A549 (cell line): ENCODE measurements at regions not wholly inside any gene's neighbourhood (a gene's known extent, or its start where the extent isn't known, plus 50 kb on each side); places are given as distances from the start of the nearest gene placed in this dataset.

Source experiments
- ATAC-seq, 2 experiments: fragments of 200-7000 bp in 1 of 2; fragments of >200 bp in 1 of 2; cut with Nextera tagmentation in 1 of 2; cut with Tn5 transposase in 1 of 2; 3 replicates each; pipeline versions ENCODE4 v1.8.0 to v1.9.1; 2018 to 2020; ENCODE audit warnings: mild to moderate bottlenecking in 1 of 2, moderate library complexity in 1 of 2
- CTCF ChIA-PET: fragments of 300-600 bp; sonication (Branson Sonifier 250); formaldehyde crosslinking; extraction: SDS; loops from one replicate; lab custom pipeline; 2021; ENCODE audit warnings: antibody characterized with exemption, inconsistent platforms; lab: Yijun Ruan, JAX
- POLR2A ChIA-PET: fragments of 350-600 bp; formaldehyde crosslinking; extraction: SDS; loops from one replicate; lab custom pipeline; 2021; ENCODE audit warnings: antibody characterized with exemption, inconsistent platforms; lab: Yijun Ruan, JAX
- DNase-seq, 2 experiments: peaks; one replicate each; pipeline versions ENCODE4 v3.0.0 to v3.0.0-alpha.2; 2011 to 2016; ENCODE audit warnings: low read depth in 1 of 2, low spot score in 1 of 2
- FAIRE-seq: peaks from 2 replicates; lab custom pipeline; 2011; peaks lifted over from hg19 to GRCh38; lab: Jason Lieb, UNC
- H3K27ac ChIP-seq, 2 experiments: fragments of >200 bp; sonication (Bioruptor Twin); formaldehyde crosslinking; 3 replicates each; pipeline ENCODE4 v1.5.1; 2016 to 2017
- H3K4me1 ChIP-seq: fragments of >200 bp; sonication (Bioruptor Twin); formaldehyde crosslinking; 3 replicates; pipeline ENCODE4 v1.6.1; 2016
- H3K4me2 ChIP-seq: fragments of >200 bp; sonication (Bioruptor Twin); formaldehyde crosslinking; 3 replicates; pipeline ENCODE4 v1.6.1; 2016
- H3K4me3 ChIP-seq: fragments of >200 bp; sonication (Bioruptor Twin); formaldehyde crosslinking; 3 replicates; pipeline ENCODE4 v1.5.1; 2016
- H3K9me3 ChIP-seq: fragments of >200 bp; sonication (Bioruptor Twin); formaldehyde crosslinking; 3 replicates; pipeline ENCODE4 v1.6.1; 2016
- CBX2 ChIP-seq: fragments of 200-600 bp; sonication (generic); IDR thresholded peaks from 2 replicates; pipeline ENCODE4 v1.6.1; 2016; ENCODE audit warnings: low read depth, mild to moderate bottlenecking, borderline replicate concordance
- CEBPB ChIP-seq, 2 experiments: fragments of >200 bp in 1 of 2; sonication (Bioruptor Twin) in 1 of 2; formaldehyde crosslinking in 1 of 2; IDR thresholded peaks; 2 replicates each; pipeline ENCODE4 v1.6.1; 2012 to 2016
- CHD2 ChIP-seq: fragments of 150-350 bp; IDR thresholded peaks from 2 replicates; pipeline ENCODE4 v1.6.1; 2014; ENCODE audit warnings: low read length; ENCODE audit not compliant: partially characterized antibody
- EHMT2 ChIP-seq: fragments of 200-600 bp; sonication (generic); IDR thresholded peaks from 2 replicates; pipeline ENCODE4 v1.6.1; 2016; ENCODE audit warnings: antibody characterized with exemption, low read depth, mild to moderate bottlenecking, moderate library complexity
- EP300 ChIP-seq, 2 experiments: fragments of >200 bp; sonication (Bioruptor Twin); formaldehyde crosslinking; IDR thresholded peaks; 2 replicates in 1 of 2; 3 replicates in 1 of 2; pipeline ENCODE4 v1.6.1; 2016 to 2017
- FOXS1 ChIP-seq: fragments of 250-450 bp; sonication (Bioruptor Pico); IDR thresholded peaks from 2 replicates; pipeline ENCODE4 v1.5.0; 2020; ENCODE audit warnings: mild to moderate bottlenecking, moderate library complexity
- HDAC2 ChIP-seq: fragments of 200-600 bp; sonication (generic); IDR thresholded peaks from 2 replicates; pipeline ENCODE4 v1.6.1; 2016
- HEYL ChIP-seq: fragments of 250-450 bp; sonication (Bioruptor Pico); IDR thresholded peaks from 2 replicates; pipeline ENCODE4 v1.8.0; 2021; ENCODE audit warnings: mild to moderate bottlenecking, moderate library complexity
- HOXB13 ChIP-seq: fragments of 250-450 bp; sonication (Bioruptor Pico); IDR thresholded peaks from 2 replicates; pipeline ENCODE4 v1.5.0; 2020; ENCODE audit warnings: low read depth, mild to moderate bottlenecking, moderate library complexity
- MAZ ChIP-seq: fragments of 150-350 bp; IDR thresholded peaks from 2 replicates; pipeline ENCODE4 v1.6.1; 2014; ENCODE audit warnings: antibody characterized with exemption, low read depth, low read length, borderline replicate concordance
- NR3C1 ChIP-seq: fragments of >200 bp; sonication (Bioruptor Twin); formaldehyde crosslinking; IDR thresholded peaks from 3 replicates; pipeline ENCODE4 v1.6.1; 2017
- POLR2A ChIP-seq: IDR thresholded peaks from 2 replicates; pipeline ENCODE4 v1.6.1; 2012; ENCODE audit warnings: mild to moderate bottlenecking, low read length
- RCOR1 ChIP-seq: fragments of 150-350 bp; IDR thresholded peaks from 2 replicates; pipeline ENCODE4 v1.6.1; 2014; ENCODE audit warnings: antibody characterized with exemption, low read length, low read depth
- TFCP2L1 ChIP-seq: fragments of 250-450 bp; sonication (Bioruptor Pico); IDR thresholded peaks from 2 replicates; pipeline ENCODE4 v1.5.0; 2021; ENCODE audit warnings: mild to moderate bottlenecking
- ZFP36 ChIP-seq: fragments of 450-650 bp; IDR thresholded peaks from 2 replicates; pipeline ENCODE4 v1.6.1; 2014; ENCODE audit warnings: borderline replicate concordance; ENCODE audit not compliant: partially characterized antibody
- ZNF302 ChIP-seq: fragments of 250-450 bp; sonication (Bioruptor Pico); IDR thresholded peaks from 2 replicates; pipeline ENCODE4 v1.9.0; 2021; ENCODE audit warnings: inconsistent platforms, mild to moderate bottlenecking, moderate library complexity
- WGBS: methylation state at CpG from one replicate; pipeline ENCODE4 v1.1.6; 2017; ENCODE audit errors: missing lambda C conversion rate; 5-methylcytosine and 5-hydroxymethylcytosine counted together
- TF ChIP-seq, protein P1 (sequence below): IDR thresholded peaks from 2 replicates; pipeline ENCODE4 v1.6.1; 2012
- TF ChIP-seq, protein P2 (sequence below): fragments of 250-450 bp; sonication (Bioruptor Pico); IDR thresholded peaks from 2 replicates; pipeline ENCODE4 v1.5.0; 2020; ENCODE audit warnings: low read depth, mild to moderate bottlenecking, moderate library complexity
- TF ChIP-seq, protein P3 (sequence below): fragments of >200 bp; sonication (Bioruptor Twin); formaldehyde crosslinking; IDR thresholded peaks from 3 replicates; pipeline ENCODE4 v1.6.1; 2016
- TF ChIP-seq, protein P4 (sequence below): IDR thresholded peaks from 2 replicates; pipeline ENCODE4 v1.6.1; 2012
- TF ChIP-seq, protein P5 (sequence below): fragments of 200-600 bp; sonication (generic); IDR thresholded peaks from 2 replicates; pipeline ENCODE4 v1.6.1; 2016; ENCODE audit warnings: antibody characterized with exemption, mild to moderate bottlenecking, moderate library complexity
- TF ChIP-seq, protein P6 (sequence below): fragments of >200 bp; sonication (Bioruptor Twin); formaldehyde crosslinking; IDR thresholded peaks from 3 replicates; pipeline ENCODE4 v1.5.1; 2016
- TF ChIP-seq, protein P7 (sequence below): fragments of 150-350 bp; IDR thresholded peaks from 2 replicates; pipeline ENCODE4 v1.6.1; 2014; ENCODE audit warnings: low read depth, mild to moderate bottlenecking, low read length
- TF ChIP-seq, protein P8 (sequence below): fragments of 250-450 bp; sonication (Bioruptor Pico); IDR thresholded peaks from 2 replicates; pipeline ENCODE4 v1.5.0; 2021; ENCODE audit warnings: mild to moderate bottlenecking, moderate library complexity, borderline replicate concordance

DNA sequence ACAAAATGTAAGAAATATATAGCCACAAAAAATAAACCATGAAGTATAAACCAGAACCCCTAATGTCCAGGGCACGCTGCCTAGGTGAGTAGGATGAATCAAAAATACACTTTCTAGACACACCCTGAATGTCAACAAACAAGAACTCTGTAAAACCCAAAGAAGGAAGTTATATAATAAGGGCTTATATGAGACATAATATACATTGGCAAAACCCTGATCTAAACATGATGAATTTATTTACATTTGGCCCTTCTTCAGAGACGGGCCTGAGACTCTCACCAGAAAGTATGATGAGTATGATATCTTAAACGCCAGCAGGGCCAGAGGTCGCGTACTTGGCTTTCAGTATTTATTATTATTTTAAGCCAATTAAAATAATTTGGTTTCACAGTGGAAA is 125.1 kb upstream of the FST start:
- Histone ChIP-seq H3K4me1 (peaks cover 29% of the 10 kb centered on the region), H3K4me3 (no peak overlapping the region), H3K27ac (0 out of 6 replicates have a peak overlapping the region, but pooled peaks of 1 of the 2 experiments have one; percentile 13), H3K9me3 (0 out of 3 replicates have a peak, but pooled peaks cover 7% of the 10 kb centered on the region), H3K4me2 (peak overlapping the region; percentile 27)
- POLR2A ChIA-PET = no interaction called here
- ATAC-seq = no peak
- CTCF ChIA-PET = interaction anchor here (0.6 to 1.3 kb wide), 3 partner anchors 11 to 793 kb away, joined by 3 read pairs; no protein-coding TSS in a partner anchor
- TF ChIP-seq ZFP36 (no peak), EHMT2 (no peak), EP300 (IDR thresholded peaks at IDR 0.05) (no peak), ZNF302 (no peak), MAZ (no peak), RCOR1 (no peak), FOXS1 (CRISPR knock-in tag) (no peak), TFCP2L1 (CRISPR knock-in tag) (no peak), HDAC2 (no peak), CBX2 (no peak)
- TF ChIP-seq, protein P1, sequence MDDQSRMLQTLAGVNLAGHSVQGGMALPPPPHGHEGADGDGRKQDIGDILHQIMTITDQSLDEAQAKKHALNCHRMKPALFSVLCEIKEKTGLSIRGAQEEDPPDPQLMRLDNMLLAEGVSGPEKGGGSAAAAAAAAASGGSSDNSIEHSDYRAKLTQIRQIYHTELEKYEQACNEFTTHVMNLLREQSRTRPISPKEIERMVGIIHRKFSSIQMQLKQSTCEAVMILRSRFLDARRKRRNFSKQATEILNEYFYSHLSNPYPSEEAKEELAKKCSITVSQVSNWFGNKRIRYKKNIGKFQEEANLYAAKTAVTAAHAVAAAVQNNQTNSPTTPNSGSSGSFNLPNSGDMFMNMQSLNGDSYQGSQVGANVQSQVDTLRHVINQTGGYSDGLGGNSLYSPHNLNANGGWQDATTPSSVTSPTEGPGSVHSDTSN = no peak
- TF ChIP-seq, protein P2, sequence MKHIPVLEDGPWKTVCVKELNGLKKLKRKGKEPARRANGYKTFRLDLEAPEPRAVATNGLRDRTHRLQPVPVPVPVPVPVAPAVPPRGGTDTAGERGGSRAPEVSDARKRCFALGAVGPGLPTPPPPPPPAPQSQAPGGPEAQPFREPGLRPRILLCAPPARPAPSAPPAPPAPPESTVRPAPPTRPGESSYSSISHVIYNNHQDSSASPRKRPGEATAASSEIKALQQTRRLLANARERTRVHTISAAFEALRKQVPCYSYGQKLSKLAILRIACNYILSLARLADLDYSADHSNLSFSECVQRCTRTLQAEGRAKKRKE (CRISPR knock-in tag) = no peak
- TF ChIP-seq, protein P3, sequence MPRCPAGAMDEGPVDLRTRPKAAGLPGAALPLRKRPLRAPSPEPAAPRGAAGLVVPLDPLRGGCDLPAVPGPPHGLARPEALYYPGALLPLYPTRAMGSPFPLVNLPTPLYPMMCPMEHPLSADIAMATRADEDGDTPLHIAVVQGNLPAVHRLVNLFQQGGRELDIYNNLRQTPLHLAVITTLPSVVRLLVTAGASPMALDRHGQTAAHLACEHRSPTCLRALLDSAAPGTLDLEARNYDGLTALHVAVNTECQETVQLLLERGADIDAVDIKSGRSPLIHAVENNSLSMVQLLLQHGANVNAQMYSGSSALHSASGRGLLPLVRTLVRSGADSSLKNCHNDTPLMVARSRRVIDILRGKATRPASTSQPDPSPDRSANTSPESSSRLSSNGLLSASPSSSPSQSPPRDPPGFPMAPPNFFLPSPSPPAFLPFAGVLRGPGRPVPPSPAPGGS = no peak
- TF ChIP-seq, protein P4, sequence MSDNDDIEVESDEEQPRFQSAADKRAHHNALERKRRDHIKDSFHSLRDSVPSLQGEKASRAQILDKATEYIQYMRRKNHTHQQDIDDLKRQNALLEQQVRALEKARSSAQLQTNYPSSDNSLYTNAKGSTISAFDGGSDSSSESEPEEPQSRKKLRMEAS = no peak
- no peak for DNase-seq
- 21% methylated on average over 5 of the region's 5 CpGs for WGBS
- FAIRE-seq = no peak

DNA sequence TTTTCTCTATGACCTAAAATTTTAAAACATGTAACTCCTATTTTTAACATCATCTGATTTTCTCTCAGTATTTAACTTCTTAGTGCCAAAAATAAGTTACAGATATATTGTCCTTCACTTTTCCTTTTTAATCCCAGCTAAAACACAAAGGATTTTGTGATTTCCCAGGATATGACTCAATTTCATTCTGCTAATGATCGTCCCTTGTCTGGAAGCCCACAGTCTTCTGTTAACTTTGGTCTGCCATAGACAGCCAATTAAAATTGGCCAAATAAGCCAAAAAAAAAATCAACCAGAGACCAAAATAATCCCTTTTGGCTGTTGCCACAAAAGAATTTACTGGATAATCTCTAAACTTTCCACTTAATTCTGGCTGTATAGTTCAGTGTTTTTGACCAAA is 124.5 kb upstream of the FST start:
- TF ChIP-seq HEYL (no peak), CHD2 (no peak), ZFP36 (no peak), POLR2A (no peak), NR3C1 (no peak), CEBPB (IDR thresholded peaks at IDR 0.05) (no peak), HOXB13 (CRISPR knock-in tag) (no peak)
- TF ChIP-seq, protein P5, sequence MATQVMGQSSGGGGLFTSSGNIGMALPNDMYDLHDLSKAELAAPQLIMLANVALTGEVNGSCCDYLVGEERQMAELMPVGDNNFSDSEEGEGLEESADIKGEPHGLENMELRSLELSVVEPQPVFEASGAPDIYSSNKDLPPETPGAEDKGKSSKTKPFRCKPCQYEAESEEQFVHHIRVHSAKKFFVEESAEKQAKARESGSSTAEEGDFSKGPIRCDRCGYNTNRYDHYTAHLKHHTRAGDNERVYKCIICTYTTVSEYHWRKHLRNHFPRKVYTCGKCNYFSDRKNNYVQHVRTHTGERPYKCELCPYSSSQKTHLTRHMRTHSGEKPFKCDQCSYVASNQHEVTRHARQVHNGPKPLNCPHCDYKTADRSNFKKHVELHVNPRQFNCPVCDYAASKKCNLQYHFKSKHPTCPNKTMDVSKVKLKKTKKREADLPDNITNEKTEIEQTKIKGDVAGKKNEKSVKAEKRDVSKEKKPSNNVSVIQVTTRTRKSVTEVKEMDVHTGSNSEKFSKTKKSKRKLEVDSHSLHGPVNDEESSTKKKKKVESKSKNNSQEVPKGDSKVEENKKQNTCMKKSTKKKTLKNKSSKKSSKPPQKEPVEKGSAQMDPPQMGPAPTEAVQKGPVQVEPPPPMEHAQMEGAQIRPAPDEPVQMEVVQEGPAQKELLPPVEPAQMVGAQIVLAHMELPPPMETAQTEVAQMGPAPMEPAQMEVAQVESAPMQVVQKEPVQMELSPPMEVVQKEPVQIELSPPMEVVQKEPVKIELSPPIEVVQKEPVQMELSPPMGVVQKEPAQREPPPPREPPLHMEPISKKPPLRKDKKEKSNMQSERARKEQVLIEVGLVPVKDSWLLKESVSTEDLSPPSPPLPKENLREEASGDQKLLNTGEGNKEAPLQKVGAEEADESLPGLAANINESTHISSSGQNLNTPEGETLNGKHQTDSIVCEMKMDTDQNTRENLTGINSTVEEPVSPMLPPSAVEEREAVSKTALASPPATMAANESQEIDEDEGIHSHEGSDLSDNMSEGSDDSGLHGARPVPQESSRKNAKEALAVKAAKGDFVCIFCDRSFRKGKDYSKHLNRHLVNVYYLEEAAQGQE = no peak
- TF ChIP-seq, protein P6, sequence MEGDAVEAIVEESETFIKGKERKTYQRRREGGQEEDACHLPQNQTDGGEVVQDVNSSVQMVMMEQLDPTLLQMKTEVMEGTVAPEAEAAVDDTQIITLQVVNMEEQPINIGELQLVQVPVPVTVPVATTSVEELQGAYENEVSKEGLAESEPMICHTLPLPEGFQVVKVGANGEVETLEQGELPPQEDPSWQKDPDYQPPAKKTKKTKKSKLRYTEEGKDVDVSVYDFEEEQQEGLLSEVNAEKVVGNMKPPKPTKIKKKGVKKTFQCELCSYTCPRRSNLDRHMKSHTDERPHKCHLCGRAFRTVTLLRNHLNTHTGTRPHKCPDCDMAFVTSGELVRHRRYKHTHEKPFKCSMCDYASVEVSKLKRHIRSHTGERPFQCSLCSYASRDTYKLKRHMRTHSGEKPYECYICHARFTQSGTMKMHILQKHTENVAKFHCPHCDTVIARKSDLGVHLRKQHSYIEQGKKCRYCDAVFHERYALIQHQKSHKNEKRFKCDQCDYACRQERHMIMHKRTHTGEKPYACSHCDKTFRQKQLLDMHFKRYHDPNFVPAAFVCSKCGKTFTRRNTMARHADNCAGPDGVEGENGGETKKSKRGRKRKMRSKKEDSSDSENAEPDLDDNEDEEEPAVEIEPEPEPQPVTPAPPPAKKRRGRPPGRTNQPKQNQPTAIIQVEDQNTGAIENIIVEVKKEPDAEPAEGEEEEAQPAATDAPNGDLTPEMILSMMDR = no peak
- TF ChIP-seq, protein P7, sequence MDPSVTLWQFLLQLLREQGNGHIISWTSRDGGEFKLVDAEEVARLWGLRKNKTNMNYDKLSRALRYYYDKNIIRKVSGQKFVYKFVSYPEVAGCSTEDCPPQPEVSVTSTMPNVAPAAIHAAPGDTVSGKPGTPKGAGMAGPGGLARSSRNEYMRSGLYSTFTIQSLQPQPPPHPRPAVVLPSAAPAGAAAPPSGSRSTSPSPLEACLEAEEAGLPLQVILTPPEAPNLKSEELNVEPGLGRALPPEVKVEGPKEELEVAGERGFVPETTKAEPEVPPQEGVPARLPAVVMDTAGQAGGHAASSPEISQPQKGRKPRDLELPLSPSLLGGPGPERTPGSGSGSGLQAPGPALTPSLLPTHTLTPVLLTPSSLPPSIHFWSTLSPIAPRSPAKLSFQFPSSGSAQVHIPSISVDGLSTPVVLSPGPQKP = no peak
- TF ChIP-seq, protein P8, sequence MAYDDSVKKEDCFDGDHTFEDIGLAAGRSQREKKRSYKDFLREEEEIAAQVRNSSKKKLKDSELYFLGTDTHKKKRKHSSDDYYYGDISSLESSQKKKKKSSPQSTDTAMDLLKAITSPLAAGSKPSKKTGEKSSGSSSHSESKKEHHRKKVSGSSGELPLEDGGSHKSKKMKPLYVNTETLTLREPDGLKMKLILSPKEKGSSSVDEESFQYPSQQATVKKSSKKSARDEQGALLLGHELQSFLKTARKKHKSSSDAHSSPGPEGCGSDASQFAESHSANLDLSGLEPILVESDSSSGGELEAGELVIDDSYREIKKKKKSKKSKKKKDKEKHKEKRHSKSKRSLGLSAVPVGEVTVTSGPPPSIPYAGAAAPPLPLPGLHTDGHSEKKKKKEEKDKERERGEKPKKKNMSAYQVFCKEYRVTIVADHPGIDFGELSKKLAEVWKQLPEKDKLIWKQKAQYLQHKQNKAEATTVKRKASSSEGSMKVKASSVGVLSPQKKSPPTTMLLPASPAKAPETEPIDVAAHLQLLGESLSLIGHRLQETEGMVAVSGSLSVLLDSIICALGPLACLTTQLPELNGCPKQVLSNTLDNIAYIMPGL (CRISPR knock-in tag) = no peak
- H3K4me2 ChIP-seq = no peak overlapping the region; the same call in 2 of the 3 replicates
- POLR2A ChIA-PET = no interaction called here
- CTCF ChIA-PET = interaction anchor here (0.6 to 1.3 kb wide), 3 partner anchors 11 to 159 kb away, joined by 3 read pairs; no protein-coding TSS in a partner anchor
- ATAC-seq = no peak
- no peak overlapping the region for H3K27ac ChIP-seq
- 65% methylated on average over 1 of the region's 1 CpG for WGBS
- no peak for DNase-seq
- FAIRE-seq = no peak
- H3K4me3 ChIP-seq = no peak overlapping the region
- H3K9me3 ChIP-seq = 0 out of 3 replicates have a peak, but pooled peaks cover 7% of the 10 kb centered on the region
- peaks cover 29% of the 10 kb centered on the region for H3K4me1 ChIP-seq
